Keratinocyte (primary cell): ENCODE measurements at regions not wholly inside any gene's neighbourhood (a gene's known extent, or its start where the extent isn't known, plus 50 kb on each side); places are given as distances from the start of the nearest gene placed in this dataset.
"Not testable (repeated sequence)": the region's sequence is repeated elsewhere in the genome, so short reads cannot be mapped to it uniquely, and the experiment has no call there.

Experiments
- DNase-seq: peaks from one replicate; pipeline ENCODE4 v3.0.0-alpha.2; 2011; ENCODE audit warnings: low read depth, missing footprints, low spot score
- FAIRE-seq: peaks from 2 replicates; lab custom pipeline; 2011; peaks lifted over from hg19 to GRCh38; lab: Jason Lieb, UNC
- H2AFZ ChIP-seq: 2 replicates; pipeline ENCODE4 v1.6.0; 2012; ENCODE audit warnings: low read length, control low read depth, inconsistent platforms; ENCODE audit not compliant: control insufficient read depth
- H3K27ac ChIP-seq: 2 replicates; pipeline ENCODE4 v1.5.1; 2011; ENCODE audit warnings: low read length; ENCODE audit not compliant: control insufficient read depth, insufficient read depth
- H3K27me3 ChIP-seq: 3 replicates; pipeline ENCODE4 v1.6.0; 2011; ENCODE audit warnings: low read length; ENCODE audit not compliant: control insufficient read depth, insufficient read depth; ENCODE audit errors: extremely low read depth
- H3K36me3 ChIP-seq, 2 experiments: 2 replicates in 1 of 2; 3 replicates in 1 of 2; pipeline ENCODE4 v1.5.1; 2011; ENCODE audit warnings: low read length in 2 of 2, mild to moderate bottlenecking in 1 of 2; ENCODE audit not compliant: control insufficient read depth in 2 of 2, insufficient read depth in 2 of 2; ENCODE audit errors: extremely low read depth in 1 of 2
- H3K4me1 ChIP-seq: 3 replicates; pipeline ENCODE4 v1.5.1; 2011; ENCODE audit warnings: low read length; ENCODE audit not compliant: control insufficient read depth, insufficient read depth; ENCODE audit errors: extremely low read depth
- H3K4me2 ChIP-seq: 3 replicates; pipeline ENCODE4 v1.6.0; 2011; ENCODE audit warnings: low read depth, low read length; ENCODE audit not compliant: control insufficient read depth, insufficient read depth; ENCODE audit errors: extremely low read depth
- H3K4me3 ChIP-seq, 3 experiments: fragments of 200-600 bp in 1 of 3; sonication (generic) in 1 of 3; 2 replicates in 2 of 3; 3 replicates in 1 of 3; pipeline ENCODE4 v1.5.1; 2011 to 2016; ENCODE audit warnings: low read length in 3 of 3, mild to moderate bottlenecking in 3 of 3, control low read depth in 2 of 3, inconsistent platforms in 1 of 3, low read depth in 1 of 3, mixed read lengths in 1 of 3, mixed run types in 1 of 3, moderate library complexity in 1 of 3; ENCODE audit not compliant: control insufficient read depth in 2 of 3, insufficient read depth in 2 of 3; ENCODE audit errors: extremely low read depth in 1 of 3
- H3K79me2 ChIP-seq: 2 replicates; pipeline ENCODE4 v1.6.0; 2012; ENCODE audit warnings: low read length; ENCODE audit not compliant: control insufficient read depth, insufficient read depth
- H3K9ac ChIP-seq: 3 replicates; pipeline ENCODE4 v1.6.0; 2011; ENCODE audit warnings: low read length; ENCODE audit not compliant: control insufficient read depth, insufficient read depth; ENCODE audit errors: extremely low read depth
- H3K9me1 ChIP-seq: 3 replicates; pipeline ENCODE4 v1.6.0; 2011; ENCODE audit warnings: low read length; ENCODE audit not compliant: control insufficient read depth, insufficient read depth; ENCODE audit errors: extremely low read depth
- H3K9me3 ChIP-seq: 2 replicates; pipeline ENCODE4 v1.5.1; 2012; ENCODE audit warnings: low read depth, low read length; ENCODE audit not compliant: control insufficient read depth
- H4K20me1 ChIP-seq: 3 replicates; pipeline ENCODE4 v1.6.0; 2011; ENCODE audit warnings: low read length; ENCODE audit not compliant: control insufficient read depth, insufficient read depth; ENCODE audit errors: extremely low read depth
- EZH2 ChIP-seq: IDR thresholded peaks from one replicate; pipeline ENCODE4 v1.6.1; 2012; ENCODE audit warnings: inconsistent platforms, mild to moderate bottlenecking, low read length, moderate library complexity
- dilution Hi-C: fragments of 300-500 bp; cut with MboI; formaldehyde crosslinking; loops from one replicate; pipeline ENCODE4 v1.7.0; 2020; ENCODE audit warnings: low sequenced_read_pairs; ENCODE audit not compliant: extremely low pct_ligation_motif_present
- TF ChIP-seq, protein P1 (sequence below), 3 experiments: IDR thresholded peaks in 1 of 3; conservative IDR thresholded peaks in 1 of 3; optimal IDR thresholded peaks in 1 of 3; 2 replicates in 2 of 3; 3 replicates in 1 of 3; pipeline versions ENCODE3 to v1.5.1; 2011; ENCODE audit warnings: low read length in 3 of 3, mild to moderate bottlenecking in 3 of 3, moderate library complexity in 2 of 3, control low read depth in 1 of 3, inconsistent platforms in 1 of 3; ENCODE audit not compliant: insufficient read depth in 2 of 3; ENCODE audit errors: extremely low read depth in 1 of 3

DNA sequence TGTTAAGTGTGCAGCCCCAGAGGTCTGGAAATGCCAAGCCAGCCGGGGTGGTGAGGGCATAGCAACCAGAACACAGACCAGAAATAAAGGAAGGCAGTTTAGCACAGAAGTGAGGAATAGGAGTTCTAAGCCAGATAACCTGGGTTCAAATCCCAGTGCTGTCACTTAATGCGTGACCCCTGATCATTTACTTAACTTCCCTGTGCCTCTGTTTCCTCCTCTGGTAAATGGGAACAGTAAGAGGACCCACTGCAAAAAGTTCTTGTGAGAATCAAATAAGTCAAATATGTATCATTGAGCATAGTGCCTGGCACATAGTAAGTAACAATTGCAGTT is 125.2 kb upstream of the ARHGEF3 start:
- Histone ChIP-seq H3K9me1 (no peaks in the 10 kb centered on the region), H3K9ac (peak overlapping the region; percentile 18), H2AFZ (no peak overlapping the region), H3K4me2 (peak overlapping the region; percentile 0), H3K27ac (peak overlapping the region; percentile 50), H3K79me2 (no peaks in the 10 kb centered on the region), H3K4me1 (peaks cover 55% of the 10 kb centered on the region), H4K20me1 (no peaks in the 10 kb centered on the region), H3K27me3 (no peaks in the 10 kb centered on the region), H3K36me3 (no peaks in the 10 kb centered on the region), H3K4me3 (no peak overlapping the region), H3K9me3 (no peaks in the 10 kb centered on the region)
- no peak for TF ChIP-seq EZH2
- TF ChIP-seq, protein P1, sequence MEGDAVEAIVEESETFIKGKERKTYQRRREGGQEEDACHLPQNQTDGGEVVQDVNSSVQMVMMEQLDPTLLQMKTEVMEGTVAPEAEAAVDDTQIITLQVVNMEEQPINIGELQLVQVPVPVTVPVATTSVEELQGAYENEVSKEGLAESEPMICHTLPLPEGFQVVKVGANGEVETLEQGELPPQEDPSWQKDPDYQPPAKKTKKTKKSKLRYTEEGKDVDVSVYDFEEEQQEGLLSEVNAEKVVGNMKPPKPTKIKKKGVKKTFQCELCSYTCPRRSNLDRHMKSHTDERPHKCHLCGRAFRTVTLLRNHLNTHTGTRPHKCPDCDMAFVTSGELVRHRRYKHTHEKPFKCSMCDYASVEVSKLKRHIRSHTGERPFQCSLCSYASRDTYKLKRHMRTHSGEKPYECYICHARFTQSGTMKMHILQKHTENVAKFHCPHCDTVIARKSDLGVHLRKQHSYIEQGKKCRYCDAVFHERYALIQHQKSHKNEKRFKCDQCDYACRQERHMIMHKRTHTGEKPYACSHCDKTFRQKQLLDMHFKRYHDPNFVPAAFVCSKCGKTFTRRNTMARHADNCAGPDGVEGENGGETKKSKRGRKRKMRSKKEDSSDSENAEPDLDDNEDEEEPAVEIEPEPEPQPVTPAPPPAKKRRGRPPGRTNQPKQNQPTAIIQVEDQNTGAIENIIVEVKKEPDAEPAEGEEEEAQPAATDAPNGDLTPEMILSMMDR (optimal IDR thresholded peaks at IDR 0.05 in 1 of 3, IDR thresholded peaks at IDR 0.05 in 1 of 3, conservative IDR thresholded peaks at IDR 0.05 in 1 of 3; ENCODE audit: extremely low read depth in 1 of 3, insufficient read depth in 2 of 3, low read length in 3 of 3), result no peak
- dilution Hi-C loops, result no loop called here
- FAIRE-seq (no peak), DNase-seq (no peak)

DNA sequence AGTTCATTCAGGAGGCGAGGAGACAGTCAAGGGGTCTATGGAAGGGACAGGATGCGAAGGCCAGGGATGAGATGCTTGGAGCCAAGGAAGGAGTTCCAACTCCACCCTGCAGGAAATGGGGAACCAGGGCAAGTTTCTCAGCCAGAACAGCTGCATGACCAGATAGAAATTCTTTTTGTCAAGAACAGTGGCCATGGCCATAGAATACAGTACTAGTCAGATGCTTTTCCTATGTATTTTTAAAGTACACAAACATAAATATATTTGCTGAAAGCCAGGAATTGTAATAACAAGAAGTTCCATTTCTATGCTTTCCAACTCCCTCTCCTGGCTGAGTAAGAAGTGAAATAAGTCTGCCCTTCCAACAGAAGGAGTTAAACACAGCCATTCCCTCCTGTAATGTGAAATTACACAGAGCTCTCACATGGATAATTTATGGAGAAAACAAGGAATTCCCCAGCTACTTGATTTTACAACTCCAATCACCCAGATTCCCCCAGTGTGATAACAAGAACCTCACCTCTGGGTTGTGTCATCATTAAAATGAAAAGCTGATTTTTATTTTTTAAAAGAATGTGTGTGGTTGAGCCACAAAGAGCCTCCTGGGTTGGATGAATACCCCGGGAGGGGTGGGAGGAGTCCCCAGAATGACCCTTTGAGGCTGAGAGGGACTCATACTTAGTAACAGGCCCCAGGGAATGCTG is 124.6 kb upstream of the ARHGEF3 start:
- Histone ChIP-seq H3K9me1 (no peaks in the 10 kb centered on the region), H2AFZ (no peak overlapping the region), H3K27ac (peak overlapping the region; percentile 50), H3K9me3 (no peaks in the 10 kb centered on the region), H3K4me3 (no peak overlapping the region), H3K9ac (peak overlapping the region; percentile 18), H3K4me1 (peaks cover 54% of the 10 kb centered on the region), H4K20me1 (no peaks in the 10 kb centered on the region), H3K27me3 (no peaks in the 10 kb centered on the region), H3K79me2 (no peaks in the 10 kb centered on the region), H3K4me2 (peak overlapping the region; percentile 0), H3K36me3 (no peaks in the 10 kb centered on the region)
- peak; percentile 62 for DNase-seq
- no peak for TF ChIP-seq EZH2
- TF ChIP-seq, protein P1 (optimal IDR thresholded peaks at IDR 0.05 in 1 of 3, IDR thresholded peaks at IDR 0.05 in 1 of 3, conservative IDR thresholded peaks at IDR 0.05 in 1 of 3; ENCODE audit: extremely low read depth in 1 of 3, insufficient read depth in 2 of 3, low read length in 3 of 3), result no peak
- dilution Hi-C loops, result no loop called here
- peak; percentile 72 for FAIRE-seq

DNA sequence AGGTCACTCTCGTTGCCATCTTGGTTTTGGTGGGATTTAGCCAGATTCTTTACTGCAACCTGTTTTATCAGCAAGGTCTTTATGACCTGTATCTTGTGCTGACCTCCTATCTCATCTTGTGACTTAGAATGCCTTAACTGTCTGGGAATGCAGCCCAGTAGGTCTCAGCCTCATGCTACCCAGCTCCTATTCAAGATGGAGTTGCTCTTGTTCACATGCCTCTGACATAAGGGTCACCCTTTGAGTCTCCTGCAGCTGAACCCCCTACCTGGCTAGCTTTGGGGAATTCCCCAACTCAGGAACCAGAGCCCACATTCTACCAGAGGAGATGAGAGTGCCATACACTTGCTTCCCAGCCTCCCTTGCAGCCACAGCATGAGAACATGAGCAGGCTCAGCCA is 123.0 kb upstream of the ARHGEF3 start:
- not testable (repeated sequence) for H3K27ac ChIP-seq

More for the DNA sequence above, 123.0 kb upstream of the ARHGEF3 start:
- H3K9ac ChIP-seq, H3K9me1 ChIP-seq, H3K36me3 ChIP-seq, H4K20me1 ChIP-seq, H3K27me3 ChIP-seq, H3K79me2 ChIP-seq, H2AFZ ChIP-seq, H3K4me3 ChIP-seq, DNase-seq, FAIRE-seq, dilution Hi-C loops, H3K4me2 ChIP-seq, H3K9me3 ChIP-seq: not testable (repeated sequence)
- peaks cover 37% of the 10 kb centered on the region for H3K4me1 ChIP-seq
